IMR-90 (cell line): ENCODE measurements at regions not wholly inside any gene's neighbourhood (a gene's known extent, or its start where the extent isn't known, plus 50 kb on each side); places are given as distances from the start of the nearest gene placed in this dataset.

ENCODE experiments used
- ATAC-seq: fragments of 200-7000 bp; cut with Tn5 transposase; 2 replicates; pipeline ENCODE4 v1.9.1; 2020; ENCODE audit warnings: low read depth, mild to moderate bottlenecking, moderate library complexity
- BruUV-seq: library from RNA; stranded (reverse); fragments of 400-500 nt; replicated peaks from 2 replicates; lab custom pipeline; 2021; lab: Mats Ljungman, UMichigan
- CTCF ChIA-PET: fragments of 300-600 bp; formaldehyde crosslinking; extraction: SDS; loops from one replicate; lab custom pipeline; 2021; ENCODE audit warnings: antibody characterized with exemption; lab: Yijun Ruan, JAX
- POLR2A ChIA-PET: fragments of 300-600 bp; sonication (Branson Sonifier 250); formaldehyde crosslinking; loops from one replicate; lab custom pipeline; 2022; ENCODE audit warnings: antibody characterized with exemption; ENCODE audit not compliant: unreplicated experiment; lab: Charles Lee
- DNase-seq: peaks from one replicate; pipeline ENCODE4 v3.0.0; 2013
- H2AFZ ChIP-seq: replicated peaks from 2 replicates; pipeline ENCODE3; 2013; ENCODE audit warnings: low read length, mild to moderate bottlenecking; ENCODE audit not compliant: poor library complexity
- H2AK5ac ChIP-seq: 2 replicates; pipeline ENCODE4 v1.6.1; 2013; ENCODE audit warnings: low read depth, low read length, inconsistent platforms
- H2AK9ac ChIP-seq: replicated peaks from 2 replicates; pipeline ENCODE3; 2013; ENCODE audit warnings: mild to moderate bottlenecking, low read depth, low read length, moderate library complexity; ENCODE audit not compliant: poor library complexity
- H2BK120ac ChIP-seq: 2 replicates; pipeline ENCODE4 v1.6.1; 2013; ENCODE audit warnings: low read depth, low read length, inconsistent platforms
- H2BK15ac ChIP-seq: 3 replicates; pipeline ENCODE4 v1.6.1; 2013; ENCODE audit warnings: low read depth, low read length, inconsistent platforms
- H2BK20ac ChIP-seq: 2 replicates; pipeline ENCODE4 v1.6.1; 2013; ENCODE audit warnings: low read depth, mild to moderate bottlenecking, inconsistent platforms, low read length, moderate library complexity
- H2BK5ac ChIP-seq: 2 replicates; pipeline ENCODE4 v1.6.1; 2013; ENCODE audit warnings: mild to moderate bottlenecking, low read depth, low read length, inconsistent platforms; ENCODE audit not compliant: poor library complexity, severe bottlenecking
- H3K14ac ChIP-seq: replicated peaks from 2 replicates; pipeline ENCODE4 v1.6.1; 2013; ENCODE audit warnings: low read depth, low read length, inconsistent platforms
- H3K18ac ChIP-seq: 2 replicates; pipeline ENCODE4 v1.6.1; 2013; ENCODE audit warnings: low read depth, low read length, control low read depth
- H3K23ac ChIP-seq: 2 replicates; pipeline ENCODE4 v1.6.1; 2013; ENCODE audit warnings: low read depth, low read length, inconsistent platforms
- H3K27ac ChIP-seq: 2 replicates; pipeline ENCODE4 v1.5.1; 2013; ENCODE audit warnings: mild to moderate bottlenecking, control low read depth, low read length; ENCODE audit not compliant: insufficient read depth
- H3K27me3 ChIP-seq: 2 replicates; pipeline ENCODE4 v1.6.1; 2013; ENCODE audit warnings: low read length; ENCODE audit not compliant: control insufficient read depth, insufficient read depth
- H3K36me3 ChIP-seq: 2 replicates; pipeline ENCODE4 v1.6.1; 2013; ENCODE audit warnings: low read length, mixed read lengths; ENCODE audit not compliant: control insufficient read depth, insufficient read depth
- H3K4ac ChIP-seq: 2 replicates; pipeline ENCODE4 v1.6.1; 2013; ENCODE audit warnings: low read depth, low read length, inconsistent platforms
- H3K4me1 ChIP-seq: 2 replicates; pipeline ENCODE4 v1.6.1; 2013; ENCODE audit warnings: low read length, mixed read lengths; ENCODE audit not compliant: control insufficient read depth, insufficient read depth
- H3K4me2 ChIP-seq: 2 replicates; pipeline ENCODE4 v1.6.1; 2013; ENCODE audit warnings: low read depth, mild to moderate bottlenecking, control low read depth, low read length, moderate library complexity
- H3K4me3 ChIP-seq: 2 replicates; pipeline ENCODE4 v1.5.1; 2013; ENCODE audit warnings: low read depth, mild to moderate bottlenecking, control low read depth, low read length, moderate library complexity; ENCODE audit not compliant: insufficient read depth
- H3K56ac ChIP-seq: 2 replicates; pipeline ENCODE4 v1.6.1; 2013; ENCODE audit warnings: low read length, inconsistent platforms; ENCODE audit not compliant: insufficient read depth; ENCODE audit errors: extremely low read depth
- H3K79me1 ChIP-seq, 2 experiments: 2 replicates each; pipeline ENCODE4 v1.6.1; 2013; ENCODE audit warnings: low read length in 2 of 2, inconsistent platforms in 1 of 2, low read depth in 1 of 2
- H3K9ac ChIP-seq: 2 replicates; pipeline ENCODE4 v1.6.1; 2013; ENCODE audit warnings: low read depth, low read length, control low read depth
- H3K9me1 ChIP-seq: 2 replicates; pipeline ENCODE4 v1.6.1; 2013; ENCODE audit warnings: low read length, inconsistent platforms; ENCODE audit not compliant: insufficient read depth
- H3K9me3 ChIP-seq: 2 replicates; pipeline ENCODE4 v1.6.1; 2013; ENCODE audit warnings: low read length; ENCODE audit not compliant: control insufficient read depth, insufficient read depth
- H4K20me1 ChIP-seq: 2 replicates; pipeline ENCODE4 v1.6.1; 2013; ENCODE audit warnings: low read length, inconsistent platforms; ENCODE audit not compliant: insufficient read depth
- H4K5ac ChIP-seq: 2 replicates; pipeline ENCODE4 v1.6.1; 2013; ENCODE audit warnings: mild to moderate bottlenecking, low read depth, low read length, control low read depth
- H4K8ac ChIP-seq, 2 experiments: 2 replicates each; pipeline ENCODE4 v1.6.1; 2013; ENCODE audit warnings: low read depth in 2 of 2, low read length in 2 of 2, control low read depth in 1 of 2, inconsistent platforms in 1 of 2
- H4K91ac ChIP-seq: 2 replicates; pipeline ENCODE4 v1.6.1; 2013; ENCODE audit warnings: low read depth, low read length, inconsistent platforms; ENCODE audit not compliant: insufficient read depth
- FOS ChIP-seq: fragments of 150-350 bp; IDR thresholded peaks from 2 replicates; pipeline ENCODE4 v1.6.1; 2016; ENCODE audit warnings: low read depth, low read length
- RAD21 ChIP-seq: IDR thresholded peaks from 2 replicates; pipeline ENCODE4 v1.6.1; 2012; ENCODE audit warnings: low read length, improper control_type of control experiment
- WGBS, 2 experiments: methylation state at CpG; one replicate each; pipeline versions ENCODE4 v1.1.5 to v1.1.7; 2013; ENCODE audit warnings: missing lambda C conversion rate in 2 of 2; ENCODE audit not compliant: insufficient read length in 1 of 2; ENCODE audit errors: extremely low coverage in 2 of 2; 5-methylcytosine and 5-hydroxymethylcytosine counted together
- dilution Hi-C: fragments of 300-500 bp; cut with HindIII; formaldehyde crosslinking; loops from one replicate; pipeline ENCODE4 v1.14.3; 2018; ENCODE audit warnings: low sequenced_read_pairs; ENCODE audit not compliant: unreplicated experiment
- in situ Hi-C: fragments of 300-500 bp; cut with MboI; formaldehyde crosslinking; loops from 3 replicates; pipeline ENCODE4 v1.14.3; 2019; ENCODE audit warnings: low sequenced_read_pairs, inconsistent platforms, mixed read lengths
- intact Hi-C: fragments of 100-400 bp; cut with micrococcal nuclease; formaldehyde crosslinking; loops from 2 replicates; pipeline ENCODE4 v1.10.0; 2022

- CTCF ChIA-PET, result no interaction called here
- no peak overlapping the region for H4K8ac ChIP-seq
- H3K9me3 ChIP-seq, result no peaks in the 10 kb centered on the region
- H2AFZ ChIP-seq, result no peak overlapping the region
- H3K4me2 ChIP-seq, result no peak overlapping the region
- no peaks in the 10 kb centered on the region for H3K79me1 ChIP-seq
- H3K27me3 ChIP-seq, result no peaks in the 10 kb centered on the region
- H3K36me3 ChIP-seq, result no peaks in the 10 kb centered on the region
- no peak overlapping the region for H2BK15ac ChIP-seq
- H3K56ac ChIP-seq, result no peak overlapping the region
- ATAC-seq, result 0 out of 2 replicates have a peak, but pooled peaks have one; percentile 49
- BruUV-seq, result no TSS peak
- H3K27ac ChIP-seq, result no peak overlapping the region
- dilution Hi-C loops, result no loop called here
- no peaks in the 10 kb centered on the region for H3K9me1 ChIP-seq
- H2BK20ac ChIP-seq, result no peak overlapping the region
- no peak overlapping the region for H2BK5ac ChIP-seq
- H3K4me3 ChIP-seq, result no peak overlapping the region
- no peak overlapping the region for H2AK9ac ChIP-seq
- no peak for DNase-seq
- WGBS, 2 experiments, result no CpG with 5 or more reads among the region's 4 CpGs
- no peaks in the 10 kb centered on the region for H3K4me1 ChIP-seq
- in situ Hi-C loops, result no loop called here
- no peak overlapping the region for H3K18ac ChIP-seq
- H4K5ac ChIP-seq, result no peak overlapping the region
- no peak overlapping the region for H4K91ac ChIP-seq
- H2BK120ac ChIP-seq, result no peak overlapping the region
- no peaks in the 10 kb centered on the region for H4K20me1 ChIP-seq
- POLR2A ChIA-PET, result no interaction called here
- no peak overlapping the region for H3K14ac ChIP-seq
- no peak overlapping the region for H3K4ac ChIP-seq
- intact Hi-C loops, result no loop called here
- no peak overlapping the region for H2AK5ac ChIP-seq
- TF ChIP-seq RAD21 (0 out of 2 replicates have a peak, but pooled peaks have one; percentile 24), FOS (no peak)
- no peak overlapping the region for H3K9ac ChIP-seq
- no peak overlapping the region for H3K23ac ChIP-seq
Measured at GRCh38 chr1:194466706-194467105, 1280.3 kb upstream of the B3GALT2 start.
